Adrenal gland (tissue), 9 donors: ENCODE measurements at regions not wholly inside any gene's neighbourhood (a gene's known extent, or its start where the extent isn't known, plus 50 kb on each side); places are given as distances from the start of the nearest gene placed in this dataset.

Experiments
- DNase-seq, 7 donors: peaks; one replicate each; pipeline ENCODE4 v3.0.0-alpha.2; 2019 to 2020
- H3K27ac ChIP-seq, 5 donors: fragments of 200-600 bp; sonication (generic) in 4 of 5; 1 replicate in 3 of 5; 2 replicates in 2 of 5; pipeline versions ENCODE4 v1.5.1 to v1.8.0; 2016 to 2020; ENCODE audit warnings: mild to moderate bottlenecking in 1 of 5
- H3K27me3 ChIP-seq: fragments of 200-600 bp; 2 replicates; pipeline ENCODE4 v1.8.0; 2021
- H3K36me3 ChIP-seq, 2 donors: fragments of 200-600 bp; replicated peaks in 1 of 2; 1 replicate in 1 of 2; 2 replicates in 1 of 2; pipeline versions ENCODE4 v1.5.1 to v1.8.0; 2018 to 2022
- H3K4me1 ChIP-seq, 2 donors: fragments of 200-600 bp; replicated peaks in 1 of 2; 1 replicate in 1 of 2; 2 replicates in 1 of 2; pipeline versions ENCODE4 v1.5.1 to v1.8.0; 2018 to 2021
- H3K4me3 ChIP-seq, 4 donors: fragments of 200-600 bp; sonication (generic) in 3 of 4; one replicate each; pipeline ENCODE4 v1.5.1; 2016 to 2018
- H3K9me3 ChIP-seq, 3 donors: fragments of 200-600 bp; sonication (generic) in 1 of 3; replicated peaks in 1 of 3; 1 replicate in 2 of 3; 2 replicates in 1 of 3; pipeline versions ENCODE4 v1.5.1 to v1.8.0; 2016 to 2021
- CTCF ChIP-seq, 6 experiments: fragments of 450-650 bp in 4 of 6; fragments of 200-600 bp in 2 of 6; sonication (generic) in 1 of 6; IDR thresholded peaks; 1 replicate in 5 of 6; 2 replicates in 1 of 6; pipeline versions ENCODE4 v1.5.1 to v1.8.0; 2016 to 2021; ENCODE audit warnings: antibody characterized with exemption in 6 of 6, mild to moderate bottlenecking in 2 of 6, moderate library complexity in 1 of 6
- POLR2A ChIP-seq, 2 donors: fragments of 450-650 bp; IDR thresholded peaks; one replicate each; pipeline ENCODE4 v1.6.1; 2017; ENCODE audit warnings: antibody characterized with exemption in 2 of 2, mild to moderate bottlenecking in 2 of 2, moderate library complexity in 1 of 2
- WGBS, 4 donors: extraction: QIAGEN DNeasy Blood & Tissue Kit in 2 of 4; methylation state at CpG; one replicate each; pipeline versions ENCODE4 v1.1.5 to v1.1.7; 2013 to 2017; 5-methylcytosine and 5-hydroxymethylcytosine counted together
- intact Hi-C, 2 donors: fragments of 100-400 bp; cut with DNase I; formaldehyde crosslinking; loops; one replicate each; pipeline versions ENCODE4 v1.14.1 to v1.15.0; 2022 to 2023
- donor health status: healthy with polysubstance abuse.
- donor health status: Bipolar disorder and iron deficiency.
- donor health status: DM: yes; HTN: yes; CAD: no.
- donor health status: DM: no; HTN: no; CAD: no.
- donor health status: DM: no; HTN: no; CAD: no.

GRCh38 chr5:53160895-53161294 is 51.3 kb upstream of the MOCS2 start:
- no peak for DNase-seq
- H3K4me1 ChIP-seq: no peaks in the 10 kb centered on the region
- H3K4me3 ChIP-seq: no peak overlapping the region
- no peak overlapping the region for H3K27ac ChIP-seq
- no peak for TF ChIP-seq CTCF (IDR thresholded peaks at IDR 0.05)
- TF ChIP-seq POLR2A (IDR thresholded peaks at IDR 0.05): no peak
- H3K9me3 ChIP-seq: no peaks in the 10 kb centered on the region
- H3K27me3 ChIP-seq: no peaks in the 10 kb centered on the region
- no peaks in the 10 kb centered on the region for H3K36me3 ChIP-seq
- 56 to 86% (median 70%) methylated on average over 4 of the region's 4 CpGs for WGBS, 4 donors
- intact Hi-C loops: loop anchor here in 1 of 2 donors (10.0 kb wide), 1 partner anchor 264 kb away; no protein-coding TSS in a partner anchor

GRCh38 chr5:53161876-53162275 is 52.3 kb upstream of the MOCS2 start:
- H3K4me1 ChIP-seq: no peaks in the 10 kb centered on the region
- no peak overlapping the region for H3K4me3 ChIP-seq
- intact Hi-C loops: loop anchor here in 1 of 2 donors (10.0 kb wide), 1 partner anchor 263 kb away; no protein-coding TSS in a partner anchor
- 68 to 84% (median 72%) methylated on average over 2 of the region's 2 CpGs for WGBS, 4 donors
- no peak overlapping the region for H3K27ac ChIP-seq
- TF ChIP-seq POLR2A (IDR thresholded peaks at IDR 0.05): no peak
- TF ChIP-seq CTCF (IDR thresholded peaks at IDR 0.05): no peak
- no peaks in the 10 kb centered on the region for H3K27me3 ChIP-seq
- H3K9me3 ChIP-seq: no peaks in the 10 kb centered on the region
- no peaks in the 10 kb centered on the region for H3K36me3 ChIP-seq
- DNase-seq: no peak

- intact Hi-C loops: loop anchor here in 1 of 2 donors (10.0 kb wide), 1 partner anchor 260 kb away; no protein-coding TSS in a partner anchor
- H3K4me1 ChIP-seq: peaks cover 13 to 15% of the 10 kb centered on the region in 2 donors
- no peaks in the 10 kb centered on the region for H3K36me3 ChIP-seq
- no peak for DNase-seq
- no peaks in the 10 kb centered on the region for H3K27me3 ChIP-seq
- 86 to 95% (median 90%) methylated on average over 2 of the region's 2 CpGs for WGBS, 4 donors
- H3K9me3 ChIP-seq: no peaks in the 10 kb centered on the region
- H3K27ac ChIP-seq: no peak overlapping the region
- H3K4me3 ChIP-seq: no peak overlapping the region
- TF ChIP-seq POLR2A (IDR thresholded peaks at IDR 0.05): no peak
- no peak for TF ChIP-seq CTCF (IDR thresholded peaks at IDR 0.05)
Measured at GRCh38 chr5:53164478-53165165, 55.1 kb upstream of the MOCS2 start.

GRCh38 chr5:53165431-53166182 is 56.0 kb upstream of the MOCS2 start:
- no peaks in the 10 kb centered on the region for H3K27me3 ChIP-seq
- H3K27ac ChIP-seq: no peak overlapping the region
- DNase-seq: no peak
- peaks cover 13 to 15% of the 10 kb centered on the region in 2 donors for H3K4me1 ChIP-seq
- H3K36me3 ChIP-seq: no peaks in the 10 kb centered on the region
- TF ChIP-seq CTCF (IDR thresholded peaks at IDR 0.05) (no peak), POLR2A (IDR thresholded peaks at IDR 0.05) (no peak)
- 61 to 72% (median 67%) methylated on average over 5 of the region's 5 CpGs for WGBS, 4 donors
- no peak overlapping the region for H3K4me3 ChIP-seq
- intact Hi-C loops: loop anchor here in 1 of 2 donors (10.0 kb wide), 1 partner anchor 259 kb away; no protein-coding TSS in a partner anchor
- H3K9me3 ChIP-seq: no peaks in the 10 kb centered on the region
